ENCODE measurements at regions not wholly inside any gene's neighbourhood (a gene's known extent, or its start where the extent isn't known, plus 50 kb on each side); places are given as distances from the start of the nearest gene placed in this dataset.

DNA sequence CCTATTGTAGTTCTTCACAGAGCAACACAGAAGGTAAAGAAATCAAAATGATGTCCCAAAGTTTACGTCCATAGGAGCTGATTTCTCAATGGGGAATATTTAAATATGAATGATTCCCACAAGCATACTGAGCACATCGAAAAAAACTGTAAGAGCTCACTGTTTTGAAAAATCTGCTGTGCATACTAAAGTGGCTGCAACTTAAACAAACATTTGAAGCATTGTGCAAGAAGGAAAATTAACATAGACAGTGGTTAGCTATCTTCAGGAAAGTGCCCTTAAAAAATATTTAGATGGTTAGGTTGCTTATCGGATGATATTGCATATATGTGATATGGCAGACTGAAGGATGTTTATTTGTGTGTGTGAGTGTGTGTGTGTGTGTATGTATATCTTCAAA is 747.6 kb downstream of the RFPL4B start:
- H3K9me1 ChIP-seq (replicated peaks; ENCODE audit: control insufficient read depth, extremely low read depth, insufficient read depth, low read length) = no peaks in the 10 kb centered on the region
- ChIA-PET POLR2A (no interaction called here), CTCF (interaction anchor here (1.0 kb wide), 1 partner anchor 785 kb away, joined by 3 read pairs; no protein-coding TSS in a partner anchor)
- no peaks in the 10 kb centered on the region for H3K9me3 ChIP-seq (replicated peaks; ENCODE audit: control insufficient read depth, insufficient read depth, low read length)
- DNase-seq (ENCODE audit: low read depth, low spot score) (no peak), FAIRE-seq (no peak)
- no peaks in the 10 kb centered on the region for H4K20me1 ChIP-seq (replicated peaks; ENCODE audit: control insufficient read depth, extremely low read depth, insufficient read depth, low read length)
- H3K36me3 ChIP-seq (ENCODE audit: control insufficient read depth in 2 of 2, extremely low read depth in 1 of 2, insufficient read depth in 2 of 2, low read length in 2 of 2) = no peaks in the 10 kb centered on the region
- TF ChIP-seq FOS (IDR thresholded peaks at IDR 0.05; ENCODE audit: borderline replicate concordance, insufficient read depth, low read length) (no peak), JUN (IDR thresholded peaks at IDR 0.05; ENCODE audit: borderline replicate concordance, insufficient read depth, insufficient read length, low read depth) (no peak), POLR2A (IDR thresholded peaks at IDR 0.05; ENCODE audit: low read depth, low read length) (no peak), MYC (IDR thresholded peaks at IDR 0.05; ENCODE audit: low read depth, low read length) (no peak), EZH2 (IDR thresholded peaks at IDR 0.05; ENCODE audit: borderline replicate concordance, low read depth, low read length, severe bottlenecking) (no peak), GATA2 (IDR thresholded peaks at IDR 0.05; ENCODE audit: insufficient read depth, insufficient read length, low read depth, low read length) (no peak), POLR2AphosphoS5 (IDR thresholded peaks at IDR 0.05; ENCODE audit: insufficient read depth, low read depth, low read length) (no peak)
- TF ChIP-seq, protein P1, sequence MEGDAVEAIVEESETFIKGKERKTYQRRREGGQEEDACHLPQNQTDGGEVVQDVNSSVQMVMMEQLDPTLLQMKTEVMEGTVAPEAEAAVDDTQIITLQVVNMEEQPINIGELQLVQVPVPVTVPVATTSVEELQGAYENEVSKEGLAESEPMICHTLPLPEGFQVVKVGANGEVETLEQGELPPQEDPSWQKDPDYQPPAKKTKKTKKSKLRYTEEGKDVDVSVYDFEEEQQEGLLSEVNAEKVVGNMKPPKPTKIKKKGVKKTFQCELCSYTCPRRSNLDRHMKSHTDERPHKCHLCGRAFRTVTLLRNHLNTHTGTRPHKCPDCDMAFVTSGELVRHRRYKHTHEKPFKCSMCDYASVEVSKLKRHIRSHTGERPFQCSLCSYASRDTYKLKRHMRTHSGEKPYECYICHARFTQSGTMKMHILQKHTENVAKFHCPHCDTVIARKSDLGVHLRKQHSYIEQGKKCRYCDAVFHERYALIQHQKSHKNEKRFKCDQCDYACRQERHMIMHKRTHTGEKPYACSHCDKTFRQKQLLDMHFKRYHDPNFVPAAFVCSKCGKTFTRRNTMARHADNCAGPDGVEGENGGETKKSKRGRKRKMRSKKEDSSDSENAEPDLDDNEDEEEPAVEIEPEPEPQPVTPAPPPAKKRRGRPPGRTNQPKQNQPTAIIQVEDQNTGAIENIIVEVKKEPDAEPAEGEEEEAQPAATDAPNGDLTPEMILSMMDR (IDR thresholded peaks at IDR 0.05; ENCODE audit: extremely low read depth in 1 of 2, insufficient read depth in 1 of 2, low read depth in 1 of 2, low read length in 2 of 2) = no peak
- TF ChIP-seq, protein P2, sequence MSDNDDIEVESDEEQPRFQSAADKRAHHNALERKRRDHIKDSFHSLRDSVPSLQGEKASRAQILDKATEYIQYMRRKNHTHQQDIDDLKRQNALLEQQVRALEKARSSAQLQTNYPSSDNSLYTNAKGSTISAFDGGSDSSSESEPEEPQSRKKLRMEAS (IDR thresholded peaks at IDR 0.05; ENCODE audit: insufficient read depth, insufficient read length) = no peak
- no peak overlapping the region for H3K27ac ChIP-seq (ENCODE audit: insufficient read depth, low read depth, low read length)
- dilution Hi-C loops (cut with MboI; ENCODE audit: extremely low pct_ligation_motif_present, low sequenced_read_pairs) = no loop called here
- H3K9ac ChIP-seq (replicated peaks; ENCODE audit: extremely low read depth, insufficient read depth, low read length) = no peak overlapping the region
- no peaks in the 10 kb centered on the region for H3K79me2 ChIP-seq (ENCODE audit: control insufficient read depth, insufficient read depth, low read length)
- intact Hi-C loops (cut with micrococcal nuclease) = no loop called here
- H3K4me1 ChIP-seq (ENCODE audit: control insufficient read depth, extremely low read depth, insufficient read depth, low read length) = no peaks in the 10 kb centered on the region
- H3K4me2 ChIP-seq (ENCODE audit: insufficient read depth, low read length) = no peak overlapping the region
- H3K4me3 ChIP-seq (replicated peaks in 1 of 3; ENCODE audit: insufficient read depth in 1 of 3, low read depth in 1 of 3, low read length in 3 of 3) = no peak overlapping the region
- H2AFZ ChIP-seq (ENCODE audit: low read depth, low read length) = no peak overlapping the region
- H3K27me3 ChIP-seq (ENCODE audit: control insufficient read depth in 2 of 2, insufficient read depth in 2 of 2, low read length in 2 of 2) = no peaks in the 10 kb centered on the region
- BruUV-seq (replicated peaks) = no TSS peak

Data from endothelial cell of umbilical vein (primary cell).